Activated gamma-delta T cell treated with Interleukin-2 at 50 U/mL for 16 hours (primary cell): ENCODE measurements at regions not wholly inside any gene's neighbourhood (a gene's known extent, or its start where the extent isn't known, plus 50 kb on each side); places are given as distances from the start of the nearest gene placed in this dataset.

Experiments used
- DNase-seq: peaks from one replicate; pipeline ENCODE4 v3.0.0-alpha.2; 2020

DNA sequence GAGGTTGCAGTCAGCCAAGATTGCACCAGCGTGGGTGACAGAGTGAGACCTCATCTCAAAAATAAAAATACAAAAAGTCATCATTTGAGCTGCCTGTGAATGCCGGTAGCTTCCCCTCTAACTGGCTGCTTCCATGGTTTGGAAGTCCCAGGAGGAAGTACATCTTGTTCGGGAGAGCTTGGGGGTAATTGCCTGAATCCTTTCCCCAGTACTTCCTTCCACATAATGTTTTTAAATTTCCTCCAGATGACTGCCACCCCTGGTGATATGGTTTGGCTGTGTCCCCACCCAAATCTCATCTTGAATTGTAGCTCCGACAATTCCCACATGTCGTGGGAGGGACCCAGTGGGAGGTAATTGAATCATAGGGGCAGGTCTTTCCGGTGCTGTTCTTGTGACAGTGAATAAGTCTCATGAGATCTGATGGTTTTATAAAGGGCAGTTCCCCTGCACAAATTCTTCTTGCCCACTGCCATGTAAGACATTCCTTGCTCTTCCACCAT, 87.2 kb downstream of the SPRING1 start:
- no peak for DNase-seq

DNA sequence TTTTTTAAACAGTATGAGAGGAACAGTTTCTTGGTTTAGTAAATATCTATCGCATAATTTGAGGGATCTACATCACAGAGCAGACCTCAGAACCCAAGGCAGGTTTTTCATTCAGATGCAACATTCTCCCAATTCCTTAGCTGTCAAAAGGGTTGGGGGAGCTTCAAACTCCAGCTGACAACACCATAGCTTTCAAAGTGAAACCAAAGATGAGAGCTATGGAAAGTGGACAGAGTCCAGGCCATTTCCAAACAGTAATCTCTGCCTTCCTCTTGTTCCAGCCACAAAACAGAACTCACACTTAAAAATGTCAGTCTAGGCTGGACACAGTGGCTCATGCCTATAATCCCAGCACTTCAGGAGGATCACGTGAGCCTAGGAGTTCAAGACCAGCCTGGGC, 87.8 kb downstream of the SPRING1 start:
- no peak for DNase-seq

DNA sequence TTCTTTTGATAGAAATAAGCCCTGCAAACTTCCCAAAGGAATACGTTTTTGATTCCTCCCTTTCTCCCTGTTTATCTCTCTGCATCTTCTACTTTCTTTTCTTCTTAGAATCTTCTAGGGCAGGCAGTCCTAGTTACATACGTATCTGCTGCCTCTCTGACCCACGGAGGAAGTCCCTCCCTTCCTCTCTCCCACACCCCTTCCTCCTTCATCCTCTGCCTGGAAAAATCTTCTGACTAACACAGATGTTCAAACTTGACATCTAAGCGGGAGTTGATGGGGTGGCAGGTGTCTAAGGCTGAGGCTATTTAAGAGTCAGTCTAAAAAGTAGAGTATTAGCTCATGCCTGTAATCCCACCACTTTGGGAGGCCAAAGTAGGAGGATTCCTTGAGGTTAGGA, 88.6 kb downstream of the MAP1LC3B2 start:
- DNase-seq, result no peak

DNA sequence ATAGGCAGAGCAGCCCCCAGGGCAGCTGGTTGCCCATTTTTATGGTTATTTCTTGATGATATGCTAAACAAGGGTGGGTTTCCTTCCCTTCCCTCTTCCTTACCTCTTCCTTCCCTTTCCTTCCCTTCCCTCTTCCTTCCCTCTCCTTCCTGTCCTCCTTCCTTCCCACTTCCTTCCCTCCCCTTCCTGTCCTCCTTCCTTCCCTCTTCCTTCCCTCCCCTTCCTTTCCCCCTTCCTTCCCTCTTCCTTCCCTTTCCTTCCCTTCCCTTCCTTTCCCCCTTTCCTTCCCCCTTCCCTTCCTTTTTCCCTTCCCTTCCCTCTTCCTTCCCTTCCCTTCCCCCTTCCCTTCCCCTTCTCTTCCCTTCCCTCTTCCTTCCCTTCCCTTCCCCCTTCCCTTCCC, 87.7 kb downstream of the MAP1LC3B2 start:
- DNase-seq, result no peak

DNA sequence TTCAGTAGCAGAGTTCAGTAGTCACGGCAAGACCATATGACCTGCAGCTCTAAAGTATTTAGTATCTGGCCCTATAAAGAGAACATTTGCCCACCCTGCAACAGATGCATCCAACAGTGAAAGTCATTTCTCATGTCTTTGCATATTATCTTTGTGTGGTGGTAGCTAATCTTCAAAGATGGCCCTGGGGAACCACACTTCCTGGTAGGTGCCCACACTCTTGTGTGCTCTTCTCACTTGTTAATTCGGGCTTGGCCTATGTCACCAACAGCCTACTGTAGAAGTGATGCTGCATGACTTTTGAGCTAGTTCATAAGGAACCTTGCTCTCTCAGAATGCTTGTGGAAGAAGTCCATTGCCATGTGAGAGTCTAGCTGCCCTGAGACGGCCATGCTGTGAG, 85.6 kb downstream of the MAP1LC3B2 start:
- no peak for DNase-seq

DNA sequence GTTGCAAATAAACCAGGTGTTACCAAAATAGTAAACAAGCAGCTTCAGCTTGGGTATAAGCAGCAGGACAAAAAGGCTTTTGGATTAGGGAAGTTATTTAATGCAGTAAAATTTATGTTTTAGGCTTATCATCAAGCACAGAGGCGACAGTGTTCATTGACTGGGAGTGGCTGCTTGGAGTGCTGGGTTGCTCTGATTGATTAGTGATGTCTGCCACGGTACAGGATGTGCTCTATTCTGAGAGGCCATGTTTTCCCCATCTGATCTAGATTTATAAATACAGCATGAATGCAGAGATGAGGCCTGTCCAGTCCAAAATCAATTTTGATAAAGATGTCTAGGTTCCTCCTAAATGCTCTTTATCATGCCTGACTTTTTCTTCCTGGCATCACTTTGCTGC, 83.5 kb downstream of the MAP1LC3B2 start:
- no peak for DNase-seq

DNA sequence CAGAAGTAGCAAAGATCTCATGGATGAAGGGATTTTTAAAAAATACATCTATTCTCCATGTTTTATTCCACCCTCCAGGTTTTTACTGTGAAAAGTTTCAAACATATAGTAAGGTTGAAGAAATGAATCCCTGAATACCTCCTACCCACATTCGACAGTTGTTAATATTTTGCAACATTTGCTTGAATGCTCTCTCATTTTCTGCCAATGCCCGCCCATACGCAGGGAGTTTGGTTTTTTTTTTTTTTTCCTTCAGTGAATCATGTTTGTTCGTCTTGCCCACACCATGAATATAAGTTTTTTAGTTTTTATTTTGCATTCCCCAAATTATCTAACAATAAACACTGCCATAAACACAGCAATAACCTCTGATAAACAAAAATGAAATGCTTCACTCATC, 82.9 kb downstream of the MAP1LC3B2 start:
- no peak for DNase-seq

DNA sequence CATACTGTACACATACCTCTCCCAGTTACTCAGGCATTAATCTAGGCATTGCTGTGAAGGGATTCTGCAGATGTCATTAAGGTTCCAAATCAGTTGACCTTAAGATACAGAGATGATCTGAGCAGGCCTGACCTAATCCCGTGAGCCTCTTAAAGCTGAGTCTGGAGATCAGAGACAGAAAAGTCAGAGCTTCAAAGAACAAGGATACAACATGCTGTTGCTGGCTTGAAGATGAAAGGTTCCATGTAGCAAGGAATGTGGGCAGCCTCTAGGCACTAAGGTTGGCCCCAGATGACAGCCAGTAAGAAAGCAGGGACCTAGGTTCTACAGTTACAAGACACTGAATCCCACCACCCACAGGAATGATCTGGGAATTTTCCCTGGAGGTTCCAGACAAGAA, 81.1 kb downstream of the MAP1LC3B2 start:
- no peak for DNase-seq

DNA sequence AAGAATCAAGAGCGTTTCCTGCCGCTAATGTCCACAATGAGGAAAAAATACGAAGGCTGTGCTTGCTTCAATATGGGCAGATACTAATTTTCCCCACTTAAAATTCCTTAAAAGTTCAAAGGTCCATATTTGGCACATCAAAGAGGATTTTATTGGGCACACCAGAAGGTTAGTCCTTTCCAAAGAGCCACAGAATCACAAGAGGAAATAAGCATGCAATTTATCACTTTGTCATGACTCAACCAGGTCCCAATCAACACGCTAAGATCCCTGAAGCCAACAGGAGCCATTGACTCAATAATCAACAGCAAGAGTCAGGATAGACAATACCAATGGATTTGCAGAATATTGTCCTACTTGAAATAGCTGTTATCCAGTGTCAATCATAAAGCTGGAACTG, 80.6 kb downstream of the MAP1LC3B2 start:
- no peak for DNase-seq

DNA sequence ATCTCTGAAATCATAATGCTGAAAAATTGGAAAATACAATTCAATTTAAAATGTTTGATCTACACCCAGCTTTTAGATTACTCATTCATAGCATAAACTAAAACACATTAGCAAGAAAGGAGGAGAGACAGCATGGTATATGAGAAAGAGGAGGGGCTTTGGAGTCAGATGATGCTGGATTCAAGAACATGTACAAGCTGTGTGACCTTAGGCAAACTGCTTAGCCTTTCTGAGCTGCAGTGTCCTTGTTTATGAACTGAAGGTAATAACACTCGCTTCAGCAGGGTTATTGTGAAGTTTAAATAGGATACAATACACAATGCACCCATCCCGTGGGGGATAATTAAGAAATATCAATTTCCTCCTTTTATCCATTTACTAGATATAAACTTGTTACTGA, 79.2 kb downstream of the MAP1LC3B2 start:
- DNase-seq, result no peak

DNA sequence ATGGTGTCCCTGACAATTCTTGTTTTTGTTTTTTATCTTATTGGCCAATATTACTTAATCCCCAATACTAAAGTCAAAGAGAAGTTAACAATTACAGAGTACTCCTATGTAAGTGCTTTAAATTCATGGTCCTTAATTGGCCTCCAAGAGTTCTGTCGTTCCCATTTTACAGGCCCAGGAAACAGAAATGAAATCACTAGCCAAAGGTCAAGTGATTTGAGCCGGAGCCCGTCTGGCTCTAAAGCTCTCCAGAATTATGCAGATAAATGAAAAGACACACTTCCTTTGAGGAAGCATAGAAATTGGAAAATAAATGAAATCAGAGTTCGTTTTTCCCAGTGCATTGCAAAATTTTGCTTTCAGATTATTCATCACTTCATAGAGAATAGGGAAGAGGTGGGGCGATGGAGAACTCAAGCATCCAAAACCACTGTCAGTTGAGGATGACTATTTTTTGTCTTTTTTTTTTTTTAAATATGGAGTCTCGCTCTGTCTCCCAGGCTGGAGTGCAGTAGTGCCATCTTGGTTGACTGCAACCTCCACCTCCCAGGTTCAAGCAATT, 78.5 kb downstream of the MAP1LC3B2 start:
- DNase-seq, result no peak

DNA sequence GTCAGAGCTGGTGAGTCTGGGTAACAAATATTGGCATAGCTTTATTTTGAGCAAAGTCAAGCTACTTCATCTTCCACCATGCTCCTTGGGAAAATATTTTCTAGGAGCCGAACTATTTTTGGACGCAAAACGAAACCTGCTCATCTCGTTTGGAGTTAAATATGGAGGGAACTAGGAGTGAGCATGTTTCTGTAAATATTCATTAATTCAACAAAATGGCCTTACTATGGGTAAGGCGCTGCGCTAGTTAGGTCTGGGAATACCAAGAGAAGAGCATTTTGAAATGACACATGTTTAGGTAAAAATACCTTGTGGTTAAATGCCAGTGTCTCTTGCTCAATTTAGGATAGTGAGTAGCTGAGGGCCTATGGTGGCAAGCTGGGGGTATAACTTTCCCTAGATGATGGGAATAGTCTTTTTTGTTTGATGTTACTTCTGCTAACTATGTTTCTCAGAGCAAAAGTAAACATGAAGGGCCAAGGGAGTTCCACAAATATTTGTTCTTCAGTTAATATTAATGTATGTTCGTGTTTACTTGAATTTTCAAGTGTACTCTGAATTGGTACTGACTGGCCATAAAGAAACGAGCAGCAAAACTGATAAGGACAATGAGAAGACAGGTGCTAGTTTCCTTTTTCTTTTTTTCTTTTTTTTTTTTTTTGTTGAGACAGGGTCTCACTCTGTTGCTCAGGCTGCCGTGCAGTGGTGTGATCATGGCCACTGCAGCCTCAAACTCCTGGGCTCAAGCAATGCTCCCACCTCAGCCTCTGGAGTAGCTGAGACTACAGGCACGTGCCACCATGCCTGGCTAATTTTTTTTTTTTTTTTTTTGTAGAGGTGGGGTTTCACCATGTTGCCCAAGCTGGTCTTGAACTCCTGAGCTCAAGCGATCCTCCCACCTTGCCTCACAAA, 77.7 kb downstream of the MAP1LC3B2 start:
- DNase-seq, result no peak

DNA sequence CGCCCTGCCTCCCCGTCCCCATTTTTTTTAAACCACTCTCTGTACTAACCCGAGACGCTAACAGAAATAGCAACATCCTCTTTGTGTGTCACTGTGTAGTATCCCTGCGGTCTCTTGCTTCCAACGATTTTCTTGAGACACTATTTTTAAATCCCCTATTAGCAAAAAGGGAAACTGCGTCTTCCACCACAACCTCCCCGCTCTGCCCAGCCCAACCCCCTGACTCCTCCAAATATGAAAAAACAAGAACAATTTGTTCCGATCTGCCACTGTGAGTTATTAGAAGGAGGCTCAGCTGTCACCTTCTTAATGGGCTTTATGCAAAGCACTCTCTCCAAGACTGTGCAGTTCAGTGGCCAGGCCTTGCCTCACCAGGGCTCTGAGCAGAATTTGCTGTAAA, 76.3 kb downstream of the MAP1LC3B2 start:
- no peak for DNase-seq

DNA sequence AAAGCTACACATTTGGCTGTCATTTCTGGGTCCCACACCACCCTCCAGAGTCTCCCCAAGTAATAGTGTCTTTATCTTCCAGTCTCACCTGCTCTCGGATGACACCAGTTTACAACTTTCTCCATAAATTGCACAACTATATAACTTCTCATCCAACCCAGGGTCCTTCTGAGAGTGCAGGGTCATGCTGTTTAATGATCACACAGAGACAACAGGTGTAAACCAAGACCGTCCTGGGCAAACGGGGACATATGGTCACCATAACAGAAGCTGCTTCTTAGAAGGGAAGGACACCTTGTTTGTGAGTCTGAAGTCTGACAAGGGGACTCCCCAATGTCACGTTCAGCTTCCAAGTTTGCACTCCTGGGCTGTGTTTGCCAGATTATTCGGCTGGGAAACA, 74.3 kb downstream of the MAP1LC3B2 start:
- no peak for DNase-seq

DNA sequence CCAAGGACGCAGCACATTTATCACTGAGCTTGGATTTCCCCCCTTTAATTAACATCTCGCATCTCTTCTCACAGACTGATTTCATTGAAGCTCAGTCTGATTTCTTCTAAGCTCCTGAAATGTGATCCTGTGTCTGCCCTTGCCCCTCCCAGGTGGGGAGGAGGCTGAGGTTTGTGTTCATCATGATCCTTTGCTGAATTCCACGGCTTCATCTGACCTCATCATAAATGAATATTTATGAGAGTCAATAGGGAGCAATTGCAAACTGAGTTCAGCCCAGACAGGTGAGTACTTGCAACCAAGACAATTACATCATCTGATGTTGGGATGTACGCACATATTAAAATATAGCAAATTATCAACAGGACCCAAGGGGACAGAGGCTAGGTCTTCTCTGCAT, 72.4 kb downstream of the MAP1LC3B2 start:
- no peak for DNase-seq

DNA sequence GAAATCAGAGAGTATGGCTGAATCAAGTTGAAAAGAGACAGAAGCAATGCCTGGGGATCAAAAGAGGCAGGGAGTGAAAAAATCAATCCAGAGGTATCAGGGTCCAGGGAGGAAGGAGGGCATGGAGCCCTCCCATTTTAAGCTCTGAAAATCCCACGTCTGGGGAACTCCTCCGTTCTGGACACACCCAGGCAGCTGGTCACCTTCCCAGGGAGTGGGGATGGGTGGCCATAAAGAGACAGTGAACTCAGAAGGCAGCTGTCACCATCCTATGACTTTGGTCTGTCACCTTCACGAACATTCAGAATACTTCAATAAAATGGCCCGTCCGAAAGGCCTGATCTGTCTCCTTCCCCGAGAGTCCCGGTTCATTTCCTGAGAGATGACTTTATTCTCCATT, 71.6 kb downstream of the MAP1LC3B2 start:
- no peak for DNase-seq

DNA sequence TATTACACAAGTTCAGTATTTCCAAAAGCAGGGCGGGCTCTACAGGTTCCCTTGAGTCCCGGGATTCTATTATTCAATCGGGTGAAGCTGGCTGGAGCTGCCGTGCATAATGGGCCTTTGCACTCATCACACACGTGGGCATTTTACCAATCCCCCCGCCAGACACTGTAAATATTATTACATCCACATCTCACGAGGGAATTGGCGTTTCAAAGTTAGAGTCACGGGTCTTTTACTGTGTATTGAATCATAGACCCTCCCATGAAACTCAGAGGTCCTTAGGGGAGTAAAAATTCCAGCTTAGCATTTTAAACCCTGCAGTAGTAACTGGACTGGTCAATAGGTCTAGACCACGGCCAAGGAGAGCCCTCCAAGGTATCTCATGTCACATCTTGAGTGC, 70.3 kb downstream of the MAP1LC3B2 start:
- DNase-seq, result no peak

DNA sequence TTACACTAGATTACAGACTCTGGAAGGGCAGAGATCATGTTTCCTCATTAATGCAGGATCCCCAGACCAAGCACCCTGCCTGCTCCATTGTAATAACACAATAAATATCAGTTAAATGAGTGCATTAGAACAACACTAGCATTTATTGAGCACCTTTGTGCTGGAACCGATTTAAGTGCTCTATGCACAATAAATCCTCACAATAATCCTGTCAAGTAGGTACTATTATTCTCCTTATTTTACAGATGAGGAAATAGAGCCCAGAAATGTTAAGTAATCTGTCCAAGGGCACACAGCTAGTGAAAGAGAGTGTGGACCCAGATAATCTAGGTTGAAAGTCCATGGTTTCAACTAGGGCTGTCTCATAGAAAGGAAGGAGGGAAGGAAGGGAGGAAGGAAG, 69.8 kb downstream of the MAP1LC3B2 start:
- DNase-seq, result no peak

DNA sequence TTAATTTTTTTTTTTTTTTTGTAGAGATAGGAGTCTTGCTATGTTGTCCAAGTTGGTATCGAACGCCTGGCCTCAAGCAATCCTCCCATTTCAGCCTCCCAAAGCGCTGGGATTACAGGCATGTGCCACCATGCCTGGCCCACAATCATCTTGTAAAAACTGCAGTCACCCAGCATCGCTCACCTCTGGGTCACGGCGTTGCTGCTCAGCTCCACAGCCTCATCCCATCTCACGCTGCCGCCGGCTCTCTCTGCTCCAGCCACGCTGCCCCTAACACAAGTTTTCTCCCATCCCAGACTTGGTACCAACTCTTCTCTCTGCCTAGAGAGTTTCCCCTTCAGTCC, 69.2 kb downstream of the MAP1LC3B2 start:
- DNase-seq, result no peak
